OCI-LY1 (cell line): ENCODE measurements at regions not wholly inside any gene's neighbourhood (a gene's known extent, or its start where the extent isn't known, plus 50 kb on each side); places are given as distances from the start of the nearest gene placed in this dataset.

Experiments
- H2AFZ ChIP-seq: fragments of 200-600 bp; sonication (generic), shearing (Covaris generic); 2 replicates; pipeline ENCODE4 v1.6.0; 2014; ENCODE audit warnings: antibody characterized with exemption, mild to moderate bottlenecking, low read length
- H3F3A ChIP-seq: fragments of 200-600 bp; sonication (generic), shearing (Covaris generic); 2 replicates; pipeline ENCODE4 v1.6.0; 2014; ENCODE audit warnings: mild to moderate bottlenecking, antibody characterized with exemption, low read length, moderate library complexity; ENCODE audit not compliant: insufficient read depth
- H3K27ac ChIP-seq: fragments of 200-600 bp; sonication (generic); 2 replicates; pipeline ENCODE4 v1.5.1; 2014; ENCODE audit warnings: low read length, mixed run types, mild to moderate bottlenecking, low read depth; ENCODE audit not compliant: poor library complexity, severe bottlenecking
- H3K27me3 ChIP-seq: fragments of 200-600 bp; sonication (generic); 2 replicates; pipeline ENCODE4 v1.6.0; 2014; ENCODE audit warnings: antibody characterized with exemption, mild to moderate bottlenecking, low read length, moderate library complexity; ENCODE audit not compliant: insufficient read depth
- H3K36me3 ChIP-seq: fragments of 200-600 bp; sonication (generic); 2 replicates; pipeline ENCODE4 v1.6.1; 2014; ENCODE audit warnings: mild to moderate bottlenecking, antibody characterized with exemption, low read length, moderate library complexity, mixed read lengths; ENCODE audit not compliant: insufficient read depth
- H3K4me1 ChIP-seq: fragments of 200-600 bp; sonication (generic); 2 replicates; pipeline ENCODE4 v1.5.1; 2014; ENCODE audit warnings: mild to moderate bottlenecking, low read length, moderate library complexity; ENCODE audit not compliant: insufficient read depth, severe bottlenecking
- H3K4me2 ChIP-seq: fragments of 200-600 bp; sonication (generic), shearing (Covaris generic); 2 replicates; pipeline ENCODE4 v1.6.1; 2014; ENCODE audit warnings: low read length
- H3K4me3 ChIP-seq: fragments of 200-600 bp; sonication (generic); 2 replicates; pipeline ENCODE4 v1.5.1; 2014; ENCODE audit warnings: low read length, low read depth, mild to moderate bottlenecking, mixed read lengths; ENCODE audit not compliant: poor library complexity, severe bottlenecking
- H3K79me2 ChIP-seq: fragments of 200-600 bp; shearing (Covaris generic); 2 replicates; pipeline ENCODE4 v1.6.1; 2016; ENCODE audit warnings: mixed run types, low read length, mixed read lengths; ENCODE audit not compliant: insufficient read depth
- H3K9ac ChIP-seq: fragments of 200-600 bp; sonication (generic), shearing (Covaris generic); 2 replicates; pipeline ENCODE4 v1.6.1; 2014; ENCODE audit warnings: mild to moderate bottlenecking, low read length, mixed read lengths
- H3K9me2 ChIP-seq: fragments of 200-600 bp; sonication (generic), shearing (Covaris generic); 2 replicates; pipeline ENCODE4 v1.6.1; 2014; ENCODE audit warnings: low read depth, mild to moderate bottlenecking, low read length, mixed read lengths
- H3K9me3 ChIP-seq: fragments of 200-600 bp; shearing (Covaris generic); 2 replicates; pipeline ENCODE4 v1.6.1; 2014; ENCODE audit warnings: low read length, mixed read lengths
- H4K20me1 ChIP-seq: fragments of 200-600 bp; sonication (generic), shearing (Covaris generic); 2 replicates; pipeline ENCODE4 v1.6.0; 2016; ENCODE audit warnings: mild to moderate bottlenecking, low read length; ENCODE audit not compliant: insufficient read depth
- EZH2 ChIP-seq: fragments of 200-600 bp; sonication (generic), shearing (Covaris generic); IDR thresholded peaks from 2 replicates; pipeline ENCODE4 v1.8.0; 2017; ENCODE audit warnings: borderline replicate concordance, mixed run types, mild to moderate bottlenecking, antibody characterized with exemption, low read length, moderate library complexity, mixed read lengths
- TF ChIP-seq, protein P1 (sequence below): fragments of 200-600 bp; sonication (generic), shearing (Covaris generic); IDR thresholded peaks from 2 replicates; pipeline ENCODE4 v1.5.1; 2017; ENCODE audit warnings: mild to moderate bottlenecking, antibody characterized with exemption, low read length, moderate library complexity, mixed read lengths

DNA sequence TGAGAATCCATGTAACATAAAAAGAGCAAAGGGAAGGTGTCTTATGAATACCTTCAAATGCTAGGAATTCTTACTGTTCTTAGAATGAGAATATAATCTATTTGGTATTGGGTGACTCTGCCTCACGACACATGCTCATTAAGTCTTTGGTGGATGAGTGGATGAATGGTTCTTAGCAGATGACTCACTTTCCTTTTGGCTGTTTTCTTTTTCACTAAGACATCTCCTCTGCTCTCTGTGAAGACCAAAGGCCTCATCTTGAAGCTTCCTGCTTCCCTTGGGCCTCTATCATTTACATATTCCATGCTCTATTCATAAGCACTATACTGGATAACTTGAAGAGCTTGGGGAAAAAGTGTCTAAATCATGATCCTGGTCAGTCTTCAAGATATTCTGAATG, 468.1 kb downstream of the SPATA31D1 start:
- no peaks in the 10 kb centered on the region for H3K9me2 ChIP-seq
- peak overlapping the region; percentile 63 for H3K27ac ChIP-seq
- H3K36me3 ChIP-seq, result no peaks in the 10 kb centered on the region
- no peak overlapping the region for H3K4me3 ChIP-seq
- no peaks in the 10 kb centered on the region for H4K20me1 ChIP-seq
- H2AFZ ChIP-seq, result peak overlapping the region; percentile 31; the same call in 1 of the 2 replicates
- peaks cover 39% of the 10 kb centered on the region for H3K4me1 ChIP-seq
- H3K27me3 ChIP-seq, result no peaks in the 10 kb centered on the region
- peaks cover 12% of the 10 kb centered on the region for H3K9me3 ChIP-seq
- no peaks in the 10 kb centered on the region for H3K79me2 ChIP-seq
- no peaks in the 10 kb centered on the region for H3F3A ChIP-seq
- TF ChIP-seq EZH2, result no peak
- TF ChIP-seq, protein P1, sequence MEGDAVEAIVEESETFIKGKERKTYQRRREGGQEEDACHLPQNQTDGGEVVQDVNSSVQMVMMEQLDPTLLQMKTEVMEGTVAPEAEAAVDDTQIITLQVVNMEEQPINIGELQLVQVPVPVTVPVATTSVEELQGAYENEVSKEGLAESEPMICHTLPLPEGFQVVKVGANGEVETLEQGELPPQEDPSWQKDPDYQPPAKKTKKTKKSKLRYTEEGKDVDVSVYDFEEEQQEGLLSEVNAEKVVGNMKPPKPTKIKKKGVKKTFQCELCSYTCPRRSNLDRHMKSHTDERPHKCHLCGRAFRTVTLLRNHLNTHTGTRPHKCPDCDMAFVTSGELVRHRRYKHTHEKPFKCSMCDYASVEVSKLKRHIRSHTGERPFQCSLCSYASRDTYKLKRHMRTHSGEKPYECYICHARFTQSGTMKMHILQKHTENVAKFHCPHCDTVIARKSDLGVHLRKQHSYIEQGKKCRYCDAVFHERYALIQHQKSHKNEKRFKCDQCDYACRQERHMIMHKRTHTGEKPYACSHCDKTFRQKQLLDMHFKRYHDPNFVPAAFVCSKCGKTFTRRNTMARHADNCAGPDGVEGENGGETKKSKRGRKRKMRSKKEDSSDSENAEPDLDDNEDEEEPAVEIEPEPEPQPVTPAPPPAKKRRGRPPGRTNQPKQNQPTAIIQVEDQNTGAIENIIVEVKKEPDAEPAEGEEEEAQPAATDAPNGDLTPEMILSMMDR, result no peak
- H3K4me2 ChIP-seq, result no peak overlapping the region; the same call in 1 of the 2 replicates
- no peak overlapping the region for H3K9ac ChIP-seq

DNA sequence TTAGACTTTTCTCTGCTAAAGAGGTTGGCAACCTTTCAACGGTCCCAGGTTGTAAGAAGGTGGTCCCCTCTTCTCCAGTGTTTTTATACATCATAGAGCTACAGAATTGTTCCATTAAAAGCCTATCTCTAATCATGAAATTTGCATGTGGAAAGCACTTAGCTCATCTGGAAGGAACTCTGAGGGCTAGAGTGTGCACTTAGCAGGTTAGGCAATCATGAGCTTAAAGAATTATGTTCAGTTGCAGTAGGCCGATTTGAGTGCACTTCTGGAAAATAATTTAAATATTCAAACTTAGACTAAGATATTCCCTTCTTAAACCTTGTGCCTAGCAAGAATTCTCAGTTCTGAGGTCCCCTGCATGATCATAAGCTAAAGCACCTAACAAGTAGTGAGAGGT, 468.7 kb downstream of the SPATA31D1 start:
- Histone ChIP-seq H3K4me2 (peak overlapping the region; percentile 38), H3K4me1 (peaks cover 39% of the 10 kb centered on the region), H3K9me2 (no peaks in the 10 kb centered on the region), H3K79me2 (no peaks in the 10 kb centered on the region), H3K27ac (peak overlapping the region; percentile 63), H3K9ac (peak overlapping the region; percentile 3; the same call in 1 of the 2 replicates), H2AFZ (no peak overlapping the region), H4K20me1 (no peaks in the 10 kb centered on the region), H3K4me3 (peak overlapping the region; percentile 21), H3K9me3 (peaks cover 6% of the 10 kb centered on the region; the same call in 1 of the 2 replicates), H3K36me3 (no peaks in the 10 kb centered on the region), H3F3A (no peaks in the 10 kb centered on the region), H3K27me3 (no peaks in the 10 kb centered on the region)
- TF ChIP-seq EZH2, result no peak
- TF ChIP-seq, protein P1, result no peak

DNA sequence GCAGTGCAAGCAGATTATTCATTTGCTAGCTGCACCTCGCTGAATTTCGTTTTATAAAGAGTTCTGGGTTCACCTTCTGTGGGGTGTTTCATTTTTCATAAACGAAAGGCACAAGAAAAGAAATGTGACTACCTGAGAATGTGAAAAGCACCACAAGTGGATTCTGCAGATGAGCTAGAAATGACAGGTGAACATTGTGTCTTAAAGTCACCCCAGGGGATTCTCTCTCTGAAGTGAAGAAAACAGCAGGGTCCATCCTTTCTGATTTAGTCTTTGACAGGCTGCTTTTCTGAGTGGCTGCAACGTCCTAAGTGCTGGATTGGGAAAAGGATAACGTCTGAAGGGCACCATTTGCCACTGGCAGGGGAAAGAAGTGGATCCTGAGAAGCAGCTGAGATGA, 469.3 kb downstream of the SPATA31D1 start:
- peak overlapping the region; percentile 63 for H3K27ac ChIP-seq
- H3K4me1 ChIP-seq, result peaks cover 39% of the 10 kb centered on the region

More for the DNA sequence above, 469.3 kb downstream of the SPATA31D1 start:
- H3K4me2 ChIP-seq, result peak overlapping the region; percentile 38
- no peaks in the 10 kb centered on the region for H3K27me3 ChIP-seq
- no peaks in the 10 kb centered on the region for H3K79me2 ChIP-seq
- H3K9me2 ChIP-seq, result no peaks in the 10 kb centered on the region
- H3K9me3 ChIP-seq, result 0 out of 2 replicates have a peak, but pooled peaks cover 4% of the 10 kb centered on the region
- TF ChIP-seq, protein P1, result no peak
- TF ChIP-seq EZH2, result no peak
- no peaks in the 10 kb centered on the region for H3K36me3 ChIP-seq
- no peaks in the 10 kb centered on the region for H4K20me1 ChIP-seq
- H3K4me3 ChIP-seq, result peak overlapping the region; percentile 21
- peak overlapping the region; percentile 3; the same call in 1 of the 2 replicates for H3K9ac ChIP-seq
- H2AFZ ChIP-seq, result peak overlapping the region; percentile 25; the same call in 1 of the 2 replicates
- H3F3A ChIP-seq, result no peaks in the 10 kb centered on the region
